Peyer's patch (tissue), 4 donors: ENCODE measurements at regions not wholly inside any gene's neighbourhood (a gene's known extent, or its start where the extent isn't known, plus 50 kb on each side); places are given as distances from the start of the nearest gene placed in this dataset.
"Not testable (repeated sequence)": the region's sequence is repeated elsewhere in the genome, so short reads cannot be mapped to it uniquely, and the experiment has no call there.

Experiments
- POLR2A ChIP-seq, 2 donors: fragments of 450-650 bp; IDR thresholded peaks; one replicate each; pipeline ENCODE4 v1.5.1; 2017; ENCODE audit warnings: antibody characterized with exemption in 2 of 2, mild to moderate bottlenecking in 2 of 2, moderate library complexity in 2 of 2
- TF ChIP-seq, protein P1 (sequence below), 6 experiments: fragments of 450-650 bp in 4 of 6; fragments of 200-600 bp in 2 of 6; sonication (generic) in 1 of 6; IDR thresholded peaks; one replicate each; pipeline ENCODE4 v1.5.1; 2017 to 2019; ENCODE audit warnings: antibody characterized with exemption in 6 of 6, mild to moderate bottlenecking in 3 of 6, moderate library complexity in 1 of 6

DNA sequence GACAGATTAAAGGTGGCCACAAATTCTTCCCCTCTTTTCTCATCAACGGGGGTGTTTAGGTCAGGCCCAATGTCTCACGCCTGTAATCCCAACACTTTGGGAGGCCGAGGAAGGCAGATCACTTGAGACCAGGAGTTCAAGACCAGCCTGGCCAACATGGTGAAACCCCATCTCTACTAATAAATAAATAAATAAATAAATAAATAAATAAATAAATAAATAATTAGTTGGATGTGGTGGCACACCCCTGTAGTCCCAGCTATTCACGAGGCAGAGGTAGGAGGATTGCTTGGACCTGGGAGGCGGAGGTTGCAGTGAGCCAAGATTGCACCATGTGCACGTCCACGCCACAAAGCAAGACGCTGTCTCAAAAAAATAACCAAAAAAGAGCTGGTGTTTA, 180.7 kb downstream of the FASLG start:
- not testable (repeated sequence) for TF ChIP-seq POLR2A (IDR thresholded peaks at IDR 0.05)
- TF ChIP-seq, protein P1, sequence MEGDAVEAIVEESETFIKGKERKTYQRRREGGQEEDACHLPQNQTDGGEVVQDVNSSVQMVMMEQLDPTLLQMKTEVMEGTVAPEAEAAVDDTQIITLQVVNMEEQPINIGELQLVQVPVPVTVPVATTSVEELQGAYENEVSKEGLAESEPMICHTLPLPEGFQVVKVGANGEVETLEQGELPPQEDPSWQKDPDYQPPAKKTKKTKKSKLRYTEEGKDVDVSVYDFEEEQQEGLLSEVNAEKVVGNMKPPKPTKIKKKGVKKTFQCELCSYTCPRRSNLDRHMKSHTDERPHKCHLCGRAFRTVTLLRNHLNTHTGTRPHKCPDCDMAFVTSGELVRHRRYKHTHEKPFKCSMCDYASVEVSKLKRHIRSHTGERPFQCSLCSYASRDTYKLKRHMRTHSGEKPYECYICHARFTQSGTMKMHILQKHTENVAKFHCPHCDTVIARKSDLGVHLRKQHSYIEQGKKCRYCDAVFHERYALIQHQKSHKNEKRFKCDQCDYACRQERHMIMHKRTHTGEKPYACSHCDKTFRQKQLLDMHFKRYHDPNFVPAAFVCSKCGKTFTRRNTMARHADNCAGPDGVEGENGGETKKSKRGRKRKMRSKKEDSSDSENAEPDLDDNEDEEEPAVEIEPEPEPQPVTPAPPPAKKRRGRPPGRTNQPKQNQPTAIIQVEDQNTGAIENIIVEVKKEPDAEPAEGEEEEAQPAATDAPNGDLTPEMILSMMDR (IDR thresholded peaks at IDR 0.05): not testable (repeated sequence)
